Esophagus squamous epithelium (tissue), 4 donors: ENCODE measurements at regions not wholly inside any gene's neighbourhood (a gene's known extent, or its start where the extent isn't known, plus 50 kb on each side); places are given as distances from the start of the nearest gene placed in this dataset.

Source experiments
- POLR2A ChIP-seq, 4 donors: fragments of 450-650 bp; IDR thresholded peaks; one replicate each; pipeline ENCODE4 v1.6.1; 2017; ENCODE audit warnings: antibody characterized with exemption in 4 of 4, mild to moderate bottlenecking in 4 of 4, moderate library complexity in 3 of 4
- TF ChIP-seq, protein P1 (sequence below), 6 experiments: fragments of 450-650 bp in 4 of 6; fragments of 200-600 bp in 2 of 6; sonication (generic) in 2 of 6; IDR thresholded peaks; one replicate each; pipeline ENCODE4 v1.5.1; 2016 to 2019; ENCODE audit warnings: antibody characterized with exemption in 6 of 6, mild to moderate bottlenecking in 4 of 6, moderate library complexity in 4 of 6

DNA sequence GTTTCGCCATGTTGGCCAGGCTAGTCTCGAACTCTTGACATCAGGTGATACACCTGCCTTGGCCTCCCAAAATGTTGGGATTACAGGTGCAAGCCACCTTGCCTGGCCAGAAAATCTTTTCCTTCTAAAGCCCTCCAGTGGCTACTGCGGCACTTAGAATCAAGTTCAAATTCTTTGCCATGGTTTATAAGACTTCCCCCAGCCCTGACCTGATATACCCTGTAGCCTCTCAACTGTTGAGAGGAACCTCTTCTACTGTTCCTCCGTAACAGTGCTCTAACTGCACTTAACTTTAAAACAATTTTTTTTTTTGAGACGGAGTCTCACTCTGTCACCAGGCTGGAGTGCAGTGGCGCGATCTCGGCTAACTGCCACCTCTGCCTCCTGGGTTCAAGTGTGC is 235.6 kb downstream of the BCAS1 start:
- TF ChIP-seq, protein P1, sequence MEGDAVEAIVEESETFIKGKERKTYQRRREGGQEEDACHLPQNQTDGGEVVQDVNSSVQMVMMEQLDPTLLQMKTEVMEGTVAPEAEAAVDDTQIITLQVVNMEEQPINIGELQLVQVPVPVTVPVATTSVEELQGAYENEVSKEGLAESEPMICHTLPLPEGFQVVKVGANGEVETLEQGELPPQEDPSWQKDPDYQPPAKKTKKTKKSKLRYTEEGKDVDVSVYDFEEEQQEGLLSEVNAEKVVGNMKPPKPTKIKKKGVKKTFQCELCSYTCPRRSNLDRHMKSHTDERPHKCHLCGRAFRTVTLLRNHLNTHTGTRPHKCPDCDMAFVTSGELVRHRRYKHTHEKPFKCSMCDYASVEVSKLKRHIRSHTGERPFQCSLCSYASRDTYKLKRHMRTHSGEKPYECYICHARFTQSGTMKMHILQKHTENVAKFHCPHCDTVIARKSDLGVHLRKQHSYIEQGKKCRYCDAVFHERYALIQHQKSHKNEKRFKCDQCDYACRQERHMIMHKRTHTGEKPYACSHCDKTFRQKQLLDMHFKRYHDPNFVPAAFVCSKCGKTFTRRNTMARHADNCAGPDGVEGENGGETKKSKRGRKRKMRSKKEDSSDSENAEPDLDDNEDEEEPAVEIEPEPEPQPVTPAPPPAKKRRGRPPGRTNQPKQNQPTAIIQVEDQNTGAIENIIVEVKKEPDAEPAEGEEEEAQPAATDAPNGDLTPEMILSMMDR (IDR thresholded peaks at IDR 0.05), result no peak
- no peak for TF ChIP-seq POLR2A (IDR thresholded peaks at IDR 0.05)
